IPS-18a (cell line): ENCODE measurements at regions not wholly inside any gene's neighbourhood (a gene's known extent, or its start where the extent isn't known, plus 50 kb on each side); places are given as distances from the start of the nearest gene placed in this dataset.

Source experiments
- H3K27ac ChIP-seq: one replicate; pipeline ENCODE4 v1.5.1; 2013; ENCODE audit warnings: low read length
- H3K27me3 ChIP-seq: one replicate; pipeline ENCODE4 v1.6.1; 2013; ENCODE audit warnings: mild to moderate bottlenecking, low read length; ENCODE audit not compliant: control insufficient read depth, insufficient read depth
- H3K36me3 ChIP-seq: one replicate; pipeline ENCODE4 v1.6.1; 2013; ENCODE audit warnings: low read depth, low read length; ENCODE audit not compliant: control insufficient read depth
- H3K4me1 ChIP-seq: one replicate; pipeline ENCODE4 v1.6.1; 2013; ENCODE audit warnings: low read depth, low read length; ENCODE audit not compliant: control insufficient read depth
- H3K4me3 ChIP-seq: one replicate; pipeline ENCODE4 v1.5.1; 2013; ENCODE audit warnings: low read length
- H3K9ac ChIP-seq: one replicate; pipeline ENCODE4 v1.6.1; 2013; ENCODE audit warnings: mild to moderate bottlenecking, low read length, moderate library complexity
- H3K9me3 ChIP-seq: one replicate; pipeline ENCODE4 v1.6.1; 2013; ENCODE audit warnings: low read depth, low read length; ENCODE audit not compliant: control insufficient read depth

DNA sequence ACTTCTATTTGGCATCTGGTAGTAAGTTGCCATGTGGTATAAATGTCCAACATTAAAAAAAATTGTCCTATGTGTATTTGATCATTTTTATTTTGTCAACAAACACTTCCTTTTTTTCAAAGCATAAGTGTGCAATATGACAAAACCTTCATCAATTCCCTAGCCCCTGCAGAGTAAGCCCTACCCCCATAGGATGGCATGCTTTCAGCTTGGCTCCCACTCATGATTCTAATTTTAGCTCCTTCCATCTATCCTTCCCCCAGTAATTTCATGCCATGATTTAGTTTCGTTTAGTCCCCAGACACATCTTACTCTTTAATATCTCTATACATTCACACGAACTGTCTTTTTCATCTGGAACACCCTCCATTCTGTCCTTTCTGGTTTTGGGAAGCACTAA lies 250.6 kb upstream of the RAG2 start:
- Histone ChIP-seq H3K27ac (no peak overlapping the region), H3K4me1 (no peaks in the 10 kb centered on the region), H3K4me3 (no peak overlapping the region), H3K9me3 (no peaks in the 10 kb centered on the region), H3K27me3 (no peaks in the 10 kb centered on the region), H3K36me3 (no peaks in the 10 kb centered on the region), H3K9ac (no peak overlapping the region)

- Histone ChIP-seq H3K36me3 (no peaks in the 10 kb centered on the region), H3K4me3 (no peak overlapping the region), H3K27me3 (no peaks in the 10 kb centered on the region), H3K27ac (no peak overlapping the region), H3K9ac (no peak overlapping the region), H3K9me3 (no peaks in the 10 kb centered on the region), H3K4me1 (no peaks in the 10 kb centered on the region)
Measured at GRCh38 chr11:36840378-36840777, 242.3 kb upstream of the RAG2 start.

DNA sequence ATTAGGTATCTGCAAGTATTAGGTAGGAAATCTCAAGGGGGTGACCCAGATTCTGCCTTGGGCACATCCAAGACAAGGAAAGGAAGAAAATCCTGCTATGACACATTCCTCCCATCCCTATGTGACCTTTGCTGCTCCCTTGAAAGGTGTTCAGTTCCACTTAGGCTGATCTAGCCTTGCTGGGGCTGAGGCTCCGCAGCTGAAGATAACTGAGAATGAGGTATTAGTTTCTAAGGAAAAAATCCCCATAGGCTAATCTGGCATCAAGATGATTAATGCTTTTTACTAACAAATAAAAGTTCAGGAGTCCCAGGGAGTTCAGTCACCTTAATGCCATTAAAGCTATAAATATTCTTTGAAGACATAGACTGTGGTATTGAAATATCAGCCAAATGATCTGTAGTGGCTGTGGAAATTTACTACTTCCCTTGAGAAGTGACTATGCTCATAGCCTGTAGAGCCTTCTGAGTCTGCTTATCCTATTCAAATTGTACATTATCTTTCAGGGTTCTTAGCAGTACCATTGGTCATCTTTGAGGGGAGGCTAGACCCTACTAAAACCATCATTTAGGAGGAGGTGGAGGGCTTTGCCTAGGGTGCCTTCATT lies 239.9 kb upstream of the RAG2 start:
- H3K4me1 ChIP-seq = no peaks in the 10 kb centered on the region
- H3K4me3 ChIP-seq = no peak overlapping the region
- no peak overlapping the region for H3K27ac ChIP-seq
- no peaks in the 10 kb centered on the region for H3K36me3 ChIP-seq
- H3K9me3 ChIP-seq = no peaks in the 10 kb centered on the region
- no peaks in the 10 kb centered on the region for H3K27me3 ChIP-seq
- no peak overlapping the region for H3K9ac ChIP-seq

DNA sequence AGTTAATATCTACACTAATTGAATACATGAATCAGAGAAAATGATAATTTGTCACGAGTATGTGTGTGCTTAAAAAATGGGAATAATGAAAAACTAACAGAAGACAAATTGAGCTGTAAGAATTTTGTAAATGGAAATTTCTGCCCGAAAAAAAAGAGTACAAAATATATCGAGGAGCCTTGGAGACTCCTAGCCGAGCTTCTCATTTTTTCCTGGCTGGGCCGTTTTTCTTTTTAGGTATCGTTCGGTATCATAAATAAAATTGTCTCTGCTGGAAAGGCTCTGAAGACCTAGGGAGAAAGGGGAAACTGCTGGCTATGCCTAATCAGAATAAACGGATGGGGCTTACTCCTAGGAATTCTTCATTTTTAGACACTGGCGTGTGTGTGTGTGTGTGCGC lies 227.2 kb upstream of the RAG2 start:
- no peaks in the 10 kb centered on the region for H3K27me3 ChIP-seq
- H3K4me3 ChIP-seq = no peak overlapping the region
- H3K4me1 ChIP-seq = no peaks in the 10 kb centered on the region
- H3K9me3 ChIP-seq = no peaks in the 10 kb centered on the region
- H3K27ac ChIP-seq = no peak overlapping the region
- no peak overlapping the region for H3K9ac ChIP-seq
- H3K36me3 ChIP-seq = no peaks in the 10 kb centered on the region

GRCh38 chr11:36824349-36824748 lies 226.3 kb upstream of the RAG2 start:
- H3K9me3 ChIP-seq = no peaks in the 10 kb centered on the region
- no peak overlapping the region for H3K9ac ChIP-seq
- no peaks in the 10 kb centered on the region for H3K36me3 ChIP-seq
- no peak overlapping the region for H3K4me3 ChIP-seq
- no peak overlapping the region for H3K27ac ChIP-seq
- no peaks in the 10 kb centered on the region for H3K4me1 ChIP-seq
- H3K27me3 ChIP-seq = no peaks in the 10 kb centered on the region

GRCh38 chr11:36822829-36823228 lies 224.8 kb upstream of the RAG2 start:
- Histone ChIP-seq H3K36me3 (no peaks in the 10 kb centered on the region), H3K27ac (no peak overlapping the region)

GRCh38 chr11:36818410-36818809 lies 220.4 kb upstream of the RAG2 start:
- Histone ChIP-seq H3K36me3 (no peaks in the 10 kb centered on the region), H3K9ac (no peak overlapping the region), H3K9me3 (no peaks in the 10 kb centered on the region), H3K4me3 (no peak overlapping the region), H3K27me3 (no peaks in the 10 kb centered on the region), H3K27ac (no peak overlapping the region), H3K4me1 (no peaks in the 10 kb centered on the region)

More at GRCh38 chr11:36822829-36823228, 224.8 kb upstream of the RAG2 start:
- no peak overlapping the region for H3K4me3 ChIP-seq
- H3K9ac ChIP-seq = no peak overlapping the region
- no peaks in the 10 kb centered on the region for H3K9me3 ChIP-seq
- H3K4me1 ChIP-seq = no peaks in the 10 kb centered on the region
- no peaks in the 10 kb centered on the region for H3K27me3 ChIP-seq

- Histone ChIP-seq H3K4me1 (no peaks in the 10 kb centered on the region), H3K9ac (no peak overlapping the region), H3K4me3 (no peak overlapping the region), H3K27ac (no peak overlapping the region), H3K9me3 (no peaks in the 10 kb centered on the region), H3K36me3 (no peaks in the 10 kb centered on the region), H3K27me3 (no peaks in the 10 kb centered on the region)
Measured at GRCh38 chr11:36817336-36817965, 219.4 kb upstream of the RAG2 start.

DNA sequence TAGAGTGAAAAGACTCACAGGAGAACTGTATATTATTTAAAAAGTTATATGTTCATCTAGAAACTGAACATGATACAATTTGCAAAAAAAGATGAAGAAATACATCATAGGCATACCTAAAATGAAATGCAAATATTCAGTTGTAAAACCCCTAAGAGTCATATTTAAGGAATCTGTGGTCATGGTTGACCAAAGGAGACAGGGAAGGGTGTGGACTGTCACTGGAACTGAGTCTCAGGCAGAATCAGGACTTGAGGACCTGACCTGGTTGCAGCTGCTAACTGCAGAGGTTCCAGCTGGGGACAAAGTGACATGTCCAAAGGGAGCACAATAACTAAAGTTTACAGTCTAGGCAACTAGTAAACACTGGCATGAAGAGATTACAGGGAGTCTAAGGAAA lies 211.3 kb upstream of the RAG2 start:
- H3K9me3 ChIP-seq = no peaks in the 10 kb centered on the region
- no peak overlapping the region for H3K4me3 ChIP-seq
- H3K27me3 ChIP-seq = no peaks in the 10 kb centered on the region
- H3K27ac ChIP-seq = no peak overlapping the region
- no peaks in the 10 kb centered on the region for H3K4me1 ChIP-seq
- no peak overlapping the region for H3K9ac ChIP-seq
- no peaks in the 10 kb centered on the region for H3K36me3 ChIP-seq

GRCh38 chr11:36807871-36808270 lies 209.8 kb upstream of the RAG2 start:
- Histone ChIP-seq H3K9me3 (no peaks in the 10 kb centered on the region), H3K4me3 (no peak overlapping the region), H3K4me1 (no peaks in the 10 kb centered on the region), H3K9ac (no peak overlapping the region), H3K27me3 (no peaks in the 10 kb centered on the region), H3K36me3 (no peaks in the 10 kb centered on the region), H3K27ac (no peak overlapping the region)

DNA sequence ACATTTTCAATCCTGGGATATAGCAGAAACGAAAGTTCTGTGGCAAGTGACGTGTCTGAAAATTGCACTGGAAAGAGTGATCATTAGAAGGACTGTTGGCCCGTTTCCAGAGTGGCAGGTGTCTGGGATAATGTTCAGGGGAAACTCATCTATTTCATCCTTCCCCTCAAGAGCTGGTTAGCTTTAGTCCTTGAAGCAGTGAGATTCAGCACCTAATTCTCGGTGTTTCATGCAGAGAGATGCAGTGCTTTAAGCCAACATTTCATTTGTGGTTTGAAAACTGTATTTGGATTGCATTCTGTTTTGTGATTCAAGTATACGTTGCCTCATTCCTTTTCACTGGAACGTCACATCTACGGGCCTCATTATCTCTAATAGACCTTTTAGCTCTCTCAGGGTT lies 205.0 kb upstream of the RAG2 start:
- no peak overlapping the region for H3K27ac ChIP-seq
- no peak overlapping the region for H3K9ac ChIP-seq
- no peaks in the 10 kb centered on the region for H3K27me3 ChIP-seq
- no peak overlapping the region for H3K4me3 ChIP-seq
- H3K36me3 ChIP-seq = no peaks in the 10 kb centered on the region
- no peaks in the 10 kb centered on the region for H3K9me3 ChIP-seq
- no peaks in the 10 kb centered on the region for H3K4me1 ChIP-seq
